GM12878 (cell line): ENCODE measurements at regions not wholly inside any gene's neighbourhood (a gene's known extent, or its start where the extent isn't known, plus 50 kb on each side); places are given as distances from the start of the nearest gene placed in this dataset.

Source experiments
- ATAC-seq: fragments of 200-7000 bp; cut with Tn5 transposase; 3 replicates; pipeline ENCODE4 v1.9.1; 2020; ENCODE audit warnings: mild to moderate bottlenecking, moderate library complexity
- BruUV-seq: library from RNA; stranded (reverse); fragments of 400-500 nt; replicated peaks from 2 replicates; lab custom pipeline; 2021; lab: Mats Ljungman, UMichigan
- CTCF ChIA-PET: fragments of 300-600 bp; sonication (Branson Sonifier 250); formaldehyde crosslinking; extraction: SDS; loops from one replicate; lab custom pipeline; 2021; ENCODE audit warnings: inconsistent platforms; lab: Yijun Ruan, JAX
- POLR2A ChIA-PET: fragments of 350-600 bp; formaldehyde crosslinking; extraction: SDS; loops from one replicate; lab custom pipeline; 2021; ENCODE audit warnings: inconsistent platforms; lab: Charles Lee
- RAD21 ChIA-PET: fragments of 300-600 bp; sonication (Branson Sonifier 250); formaldehyde crosslinking; loops from one replicate; lab custom pipeline; 2023; ENCODE audit warnings: antibody characterized with exemption; ENCODE audit not compliant: unreplicated experiment; lab: Charles Lee
- SMC1A ChIA-PET: fragments of 300-600 bp; sonication (Branson Sonifier 250); formaldehyde crosslinking; loops from one replicate; lab custom pipeline; 2023; ENCODE audit not compliant: unreplicated experiment, uncharacterized antibody; lab: Charles Lee
- DNase-seq: peaks from one replicate; pipeline ENCODE4 v3.0.0-alpha.2; 2011; ENCODE audit warnings: low read depth, low spot score
- FAIRE-seq: peaks from 3 replicates; lab custom pipeline; 2011; peaks lifted over from hg19 to GRCh38; lab: Jason Lieb, UNC
- H2AFZ ChIP-seq: 2 replicates; pipeline ENCODE4 v1.6.0; 2011; ENCODE audit warnings: low read depth, low read length, control low read depth; ENCODE audit not compliant: control insufficient read depth
- H3K27ac ChIP-seq: 2 replicates; pipeline ENCODE4 v1.5.1; 2011; ENCODE audit warnings: control low read depth; ENCODE audit not compliant: control insufficient read depth, insufficient read depth
- H3K27me3 ChIP-seq, 2 experiments: replicated peaks in 1 of 2; 2 replicates each; pipeline versions ENCODE4 v1.6.0 to v1.6.1; 2011; ENCODE audit warnings: low read length in 1 of 2; ENCODE audit not compliant: control insufficient read depth in 2 of 2, insufficient read depth in 2 of 2
- H3K36me3 ChIP-seq, 2 experiments: 2 replicates each; pipeline ENCODE4 v1.5.1; 2011; ENCODE audit warnings: low read length in 1 of 2; ENCODE audit not compliant: control insufficient read depth in 2 of 2, insufficient read depth in 2 of 2
- H3K4me1 ChIP-seq: 2 replicates; pipeline ENCODE4 v1.6.1; 2011; ENCODE audit warnings: mild to moderate bottlenecking, low read length, moderate library complexity, mixed read lengths; ENCODE audit not compliant: control insufficient read depth, insufficient read depth
- H3K4me2 ChIP-seq: 2 replicates; pipeline ENCODE4 v1.6.0; 2011; ENCODE audit warnings: control low read depth; ENCODE audit not compliant: control insufficient read depth, insufficient read depth
- H3K4me3 ChIP-seq: fragments of 200-600 bp; sonication (generic); 2 replicates; pipeline ENCODE4 v1.5.1; 2016
- H3K79me2 ChIP-seq: 2 replicates; pipeline ENCODE4 v1.6.0; 2011; ENCODE audit warnings: low read length; ENCODE audit not compliant: control insufficient read depth, insufficient read depth
- H3K9ac ChIP-seq: 2 replicates; pipeline ENCODE4 v1.8.0; 2011; ENCODE audit warnings: low read length, control low read depth, mixed read lengths; ENCODE audit not compliant: control insufficient read depth, insufficient read depth
- H3K9me3 ChIP-seq: replicated peaks from 3 replicates; pipeline ENCODE4 v1.5.1; 2011; ENCODE audit warnings: mild to moderate bottlenecking, low read length; ENCODE audit not compliant: control insufficient read depth, insufficient read depth
- H4K20me1 ChIP-seq: 2 replicates; pipeline ENCODE4 v1.6.0; 2011; ENCODE audit not compliant: control insufficient read depth, insufficient read depth
- CEBPZ ChIP-seq: fragments of 150-350 bp; IDR thresholded peaks from 2 replicates; pipeline ENCODE4 v1.6.1; 2016; ENCODE audit warnings: low read depth, low read length
- CREM ChIP-seq: IDR thresholded peaks from 2 replicates; pipeline ENCODE4 v1.6.1; 2014; ENCODE audit warnings: antibody characterized with exemption, low read depth
- E2F8 ChIP-seq: fragments of 450-650 bp; IDR thresholded peaks from 2 replicates; pipeline ENCODE4 v1.6.1; 2018; ENCODE audit warnings: mild to moderate bottlenecking, low read depth, moderate library complexity; ENCODE audit not compliant: partially characterized antibody
- EGR1 ChIP-seq, 2 experiments: IDR thresholded peaks; 1 replicate in 1 of 2; 2 replicates in 1 of 2; pipeline ENCODE4 v1.6.1; 2011 to 2012; ENCODE audit warnings: low read depth in 2 of 2, low read length in 2 of 2, borderline replicate concordance in 1 of 2, mild to moderate bottlenecking in 1 of 2, moderate library complexity in 1 of 2
- JUND ChIP-seq: IDR thresholded peaks from 2 replicates; pipeline ENCODE4 v1.6.1; 2012; ENCODE audit warnings: low read depth, mild to moderate bottlenecking, low read length, improper control_type of control experiment, moderate library complexity
- MTA2 ChIP-seq: fragments of 450-650 bp; IDR thresholded peaks from 2 replicates; pipeline ENCODE4 v1.6.1; 2016; ENCODE audit warnings: low read depth, mild to moderate bottlenecking, moderate library complexity
- POLR2AphosphoS5 ChIP-seq: IDR thresholded peaks from 2 replicates; pipeline ENCODE4 v1.6.1; 2011; ENCODE audit warnings: mild to moderate bottlenecking, low read length, inconsistent platforms
- SMAD5 ChIP-seq: IDR thresholded peaks from 2 replicates; pipeline ENCODE4 v1.6.1; 2016; ENCODE audit warnings: antibody characterized with exemption, low read depth
- SUZ12 ChIP-seq: fragments of 200-600 bp; sonication (generic); IDR thresholded peaks from one replicate; pipeline ENCODE4 v1.6.1; 2018; ENCODE audit warnings: antibody characterized with exemption, mild to moderate bottlenecking; ENCODE audit not compliant: unreplicated experiment
- ZNF207 ChIP-seq: fragments of 450-650 bp; IDR thresholded peaks from 2 replicates; pipeline ENCODE4 v1.6.1; 2014; ENCODE audit warnings: antibody characterized with exemption, mild to moderate bottlenecking, borderline replicate concordance
- WGBS: methylation state at CpG from one replicate; pipeline ENCODE4 v1.1.6; 2016; ENCODE audit warnings: low lambda C conversion rate; ENCODE audit not compliant: insufficient replicate concordance, insufficient coverage; ENCODE audit errors: missing lambda C conversion rate; 5-methylcytosine and 5-hydroxymethylcytosine counted together
- in situ Hi-C: fragments of 300-500 bp; cut with MboI; formaldehyde crosslinking; loops from 9 replicates; pipeline ENCODE4 v1.14.3; 2018; ENCODE audit warnings: mixed read lengths
- intact Hi-C: fragments of 100-400 bp; cut with micrococcal nuclease; formaldehyde crosslinking; loops from one replicate; pipeline ENCODE4 v1.14.2; 2022; ENCODE audit not compliant: unreplicated experiment
- TF ChIP-seq, protein P1 (sequence below): IDR thresholded peaks from 2 replicates; pipeline ENCODE4 v1.6.1; 2012; ENCODE audit warnings: improper control_type of control experiment, low read depth, low read length; ENCODE audit not compliant: insufficient replicate concordance
- TF ChIP-seq, protein P2 (sequence below): fragments of 450-650 bp; IDR thresholded peaks from 2 replicates; pipeline ENCODE4 v1.6.1; 2016; ENCODE audit warnings: mild to moderate bottlenecking

GRCh38 chr3:182135056-182135455 lies 423.3 kb downstream of the SOX2 start:
- Histone ChIP-seq H3K9me3 (no peaks in the 10 kb centered on the region), H3K4me3 (no peak overlapping the region), H2AFZ (no peak overlapping the region), H4K20me1 (no peaks in the 10 kb centered on the region), H3K4me1 (no peaks in the 10 kb centered on the region), H3K9ac (no peak overlapping the region), H3K36me3 (no peaks in the 10 kb centered on the region), H3K79me2 (no peaks in the 10 kb centered on the region), H3K27me3 (no peaks in the 10 kb centered on the region; a peak in 2 of 4 replicates), H3K4me2 (no peak overlapping the region), H3K27ac (no peak overlapping the region)
- no peak for DNase-seq
- ChIA-PET POLR2A (no interaction called here), CTCF (no interaction called here), SMC1A (no interaction called here), RAD21 (no interaction called here)
- FAIRE-seq = no peak
- ATAC-seq = no peak
- TF ChIP-seq MTA2 (no peak), CREM (no peak), EGR1 (IDR thresholded peaks at IDR 0.05; ENCODE audit: borderline replicate concordance in 1 of 2, low read depth in 2 of 2, low read length in 2 of 2) (no peak), SUZ12 (no peak), CEBPZ (no peak), E2F8 (no peak), ZNF207 (no peak), JUND (no peak), SMAD5 (no peak), POLR2AphosphoS5 (no peak)
- TF ChIP-seq, protein P1, sequence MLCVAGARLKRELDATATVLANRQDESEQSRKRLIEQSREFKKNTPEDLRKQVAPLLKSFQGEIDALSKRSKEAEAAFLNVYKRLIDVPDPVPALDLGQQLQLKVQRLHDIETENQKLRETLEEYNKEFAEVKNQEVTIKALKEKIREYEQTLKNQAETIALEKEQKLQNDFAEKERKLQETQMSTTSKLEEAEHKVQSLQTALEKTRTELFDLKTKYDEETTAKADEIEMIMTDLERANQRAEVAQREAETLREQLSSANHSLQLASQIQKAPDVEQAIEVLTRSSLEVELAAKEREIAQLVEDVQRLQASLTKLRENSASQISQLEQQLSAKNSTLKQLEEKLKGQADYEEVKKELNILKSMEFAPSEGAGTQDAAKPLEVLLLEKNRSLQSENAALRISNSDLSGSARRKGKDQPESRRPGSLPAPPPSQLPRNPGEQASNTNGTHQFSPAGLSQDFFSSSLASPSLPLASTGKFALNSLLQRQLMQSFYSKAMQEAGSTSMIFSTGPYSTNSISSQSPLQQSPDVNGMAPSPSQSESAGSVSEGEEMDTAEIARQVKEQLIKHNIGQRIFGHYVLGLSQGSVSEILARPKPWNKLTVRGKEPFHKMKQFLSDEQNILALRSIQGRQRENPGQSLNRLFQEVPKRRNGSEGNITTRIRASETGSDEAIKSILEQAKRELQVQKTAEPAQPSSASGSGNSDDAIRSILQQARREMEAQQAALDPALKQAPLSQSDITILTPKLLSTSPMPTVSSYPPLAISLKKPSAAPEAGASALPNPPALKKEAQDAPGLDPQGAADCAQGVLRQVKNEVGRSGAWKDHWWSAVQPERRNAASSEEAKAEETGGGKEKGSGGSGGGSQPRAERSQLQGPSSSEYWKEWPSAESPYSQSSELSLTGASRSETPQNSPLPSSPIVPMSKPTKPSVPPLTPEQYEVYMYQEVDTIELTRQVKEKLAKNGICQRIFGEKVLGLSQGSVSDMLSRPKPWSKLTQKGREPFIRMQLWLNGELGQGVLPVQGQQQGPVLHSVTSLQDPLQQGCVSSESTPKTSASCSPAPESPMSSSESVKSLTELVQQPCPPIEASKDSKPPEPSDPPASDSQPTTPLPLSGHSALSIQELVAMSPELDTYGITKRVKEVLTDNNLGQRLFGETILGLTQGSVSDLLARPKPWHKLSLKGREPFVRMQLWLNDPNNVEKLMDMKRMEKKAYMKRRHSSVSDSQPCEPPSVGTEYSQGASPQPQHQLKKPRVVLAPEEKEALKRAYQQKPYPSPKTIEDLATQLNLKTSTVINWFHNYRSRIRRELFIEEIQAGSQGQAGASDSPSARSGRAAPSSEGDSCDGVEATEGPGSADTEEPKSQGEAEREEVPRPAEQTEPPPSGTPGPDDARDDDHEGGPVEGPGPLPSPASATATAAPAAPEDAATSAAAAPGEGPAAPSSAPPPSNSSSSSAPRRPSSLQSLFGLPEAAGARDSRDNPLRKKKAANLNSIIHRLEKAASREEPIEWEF = no peak
- TF ChIP-seq, protein P2, sequence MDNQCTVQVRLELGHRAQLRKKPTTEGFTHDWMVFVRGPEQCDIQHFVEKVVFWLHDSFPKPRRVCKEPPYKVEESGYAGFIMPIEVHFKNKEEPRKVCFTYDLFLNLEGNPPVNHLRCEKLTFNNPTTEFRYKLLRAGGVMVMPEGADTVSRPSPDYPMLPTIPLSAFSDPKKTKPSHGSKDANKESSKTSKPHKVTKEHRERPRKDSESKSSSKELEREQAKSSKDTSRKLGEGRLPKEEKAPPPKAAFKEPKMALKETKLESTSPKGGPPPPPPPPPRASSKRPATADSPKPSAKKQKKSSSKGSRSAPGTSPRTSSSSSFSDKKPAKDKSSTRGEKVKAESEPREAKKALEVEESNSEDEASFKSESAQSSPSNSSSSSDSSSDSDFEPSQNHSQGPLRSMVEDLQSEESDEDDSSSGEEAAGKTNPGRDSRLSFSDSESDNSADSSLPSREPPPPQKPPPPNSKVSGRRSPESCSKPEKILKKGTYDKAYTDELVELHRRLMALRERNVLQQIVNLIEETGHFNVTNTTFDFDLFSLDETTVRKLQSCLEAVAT = no peak
- intact Hi-C loops = no loop called here
- in situ Hi-C loops = no loop called here
- no TSS peak for BruUV-seq
- 18% methylated on average over 2 of the region's 2 CpGs for WGBS
